T-helper 2 cell treated with Interferon-gamma antibody and Interleukin-4, amounts not matched to agents 100 ng/mL and 5 ng/mL, for 36 hours (primary cell): ENCODE measurements at regions not wholly inside any gene's neighbourhood (a gene's known extent, or its start where the extent isn't known, plus 50 kb on each side); places are given as distances from the start of the nearest gene placed in this dataset.

Experiments used
- intact Hi-C: fragments of 100-400 bp; cut with micrococcal nuclease; formaldehyde crosslinking; loops from one replicate; pipeline ENCODE4 v1.15.1; 2023

- intact Hi-C loops = no loop called here
These were observed 510.5 kb upstream of the PROK2 start for GRCh38 chr3:72295276-72295961.

GRCh38 chr3:72290859-72291638 lies 506.1 kb upstream of the PROK2 start:
- intact Hi-C loops = no loop called here

GRCh38 chr3:72289692-72290071 lies 504.7 kb upstream of the PROK2 start:
- intact Hi-C loops = no loop called here

- intact Hi-C loops = no loop called here
These were observed 504.2 kb upstream of the PROK2 start for GRCh38 chr3:72288955-72289691.

DNA sequence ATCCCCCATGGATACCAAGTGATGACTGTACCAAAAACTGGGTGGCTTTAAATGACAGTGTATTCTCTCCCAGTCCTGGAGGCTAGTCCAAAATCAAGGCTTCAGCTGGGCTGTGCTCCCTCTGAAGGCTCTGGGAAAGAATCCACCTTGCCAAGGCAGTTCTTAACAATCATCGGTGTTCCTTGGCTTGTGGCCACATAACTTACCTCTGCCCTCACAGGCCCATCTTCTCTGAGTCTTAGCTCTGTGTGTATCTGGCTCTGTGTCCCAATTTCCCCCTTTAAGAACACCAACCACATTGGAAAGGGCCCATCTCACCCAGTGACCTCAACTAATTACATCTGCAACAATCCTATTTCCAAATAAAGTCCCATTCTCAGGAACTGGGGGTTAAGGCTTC lies 503.0 kb upstream of the PROK2 start:
- intact Hi-C loops = no loop called here

GRCh38 chr3:72285502-72285901 lies 500.6 kb upstream of the PROK2 start:
- intact Hi-C loops = no loop called here

- intact Hi-C loops = no loop called here
These were observed 499.5 kb upstream of the PROK2 start for GRCh38 chr3:72284471-72284870.

GRCh38 chr3:72282918-72283317 lies 498.0 kb upstream of the PROK2 start:
- intact Hi-C loops = no loop called here

- intact Hi-C loops = no loop called here
These were observed 496.6 kb upstream of the PROK2 start for GRCh38 chr3:72281551-72281950.

GRCh38 chr3:72280876-72281275 lies 495.9 kb upstream of the PROK2 start:
- intact Hi-C loops = no loop called here

DNA sequence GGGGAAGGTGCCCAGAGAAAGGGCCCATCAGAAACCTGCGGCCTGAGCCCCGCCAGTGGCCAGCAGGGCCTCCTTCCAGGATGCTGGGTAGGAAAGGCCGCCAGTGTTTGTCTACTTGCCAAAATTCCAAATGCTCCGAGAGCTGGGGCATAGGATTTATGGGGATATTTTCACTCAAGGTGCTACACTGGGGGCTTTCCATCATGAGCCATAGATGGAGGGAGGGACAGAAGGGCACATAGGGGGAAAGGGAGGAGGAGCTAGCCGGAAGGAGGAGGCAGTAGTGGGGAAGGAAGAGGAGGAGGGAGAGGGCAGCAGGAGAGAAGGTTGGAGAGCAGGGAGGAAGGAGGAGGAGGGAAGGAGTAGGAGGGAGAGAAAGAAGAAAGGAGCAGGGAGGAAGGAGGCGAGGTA lies 494.7 kb upstream of the PROK2 start:
- intact Hi-C loops = no loop called here

GRCh38 chr3:72279068-72279604 lies 494.2 kb upstream of the PROK2 start:
- intact Hi-C loops = no loop called here

DNA sequence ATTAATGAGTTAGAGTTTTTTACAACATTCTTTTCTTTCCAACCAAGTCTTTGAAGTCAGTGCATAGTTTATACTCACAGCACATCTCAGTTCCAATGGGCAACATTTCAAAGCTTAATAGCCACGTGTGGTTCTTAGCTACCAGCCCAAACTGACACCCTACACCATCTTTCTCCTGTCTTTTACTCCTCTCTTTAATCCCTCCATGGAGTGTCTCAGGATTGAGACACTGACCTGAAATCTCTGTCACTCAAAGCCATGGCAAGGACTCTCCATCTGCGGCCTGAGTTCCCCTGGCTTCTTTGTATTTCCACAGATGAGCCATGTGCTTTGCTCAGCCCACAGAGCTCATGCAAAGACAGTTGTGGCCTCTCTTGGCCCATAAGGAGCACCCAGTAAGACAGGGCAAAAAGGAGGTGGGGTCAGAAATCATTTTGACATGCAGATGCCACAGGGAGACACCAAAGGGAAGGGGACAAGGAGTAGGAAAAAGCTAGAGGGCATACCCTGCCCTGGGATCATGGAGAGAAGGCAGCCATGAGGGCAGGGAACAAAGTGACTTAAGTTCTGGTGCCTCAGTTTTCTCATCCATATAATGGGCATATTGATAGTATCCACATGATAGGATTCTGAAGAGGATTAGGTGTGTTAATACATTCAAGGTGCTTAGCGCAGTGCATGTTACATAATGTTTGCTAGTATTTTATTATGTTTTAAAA lies 493.6 kb upstream of the PROK2 start:
- intact Hi-C loops = no loop called here

DNA sequence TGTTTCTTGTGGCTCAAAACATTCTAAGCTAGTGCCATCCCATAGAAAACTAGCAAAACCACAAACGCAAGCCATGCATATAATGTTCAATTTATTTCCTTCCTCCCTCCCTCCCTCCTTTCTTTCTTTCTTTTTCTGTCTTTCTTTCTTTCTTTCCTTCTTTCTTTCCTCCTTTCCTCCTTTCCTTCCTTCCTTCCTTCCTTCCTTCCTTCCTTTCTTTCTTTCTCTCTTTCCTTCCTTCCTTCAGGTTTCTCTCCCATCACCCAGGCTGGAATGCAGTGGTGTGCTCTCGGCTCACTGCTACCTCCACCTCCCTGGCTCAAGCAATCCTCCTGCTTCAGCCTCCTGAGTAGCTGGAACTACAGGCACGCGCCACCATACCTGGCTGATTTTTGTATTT lies 492.8 kb upstream of the PROK2 start:
- intact Hi-C loops = no loop called here

GRCh38 chr3:72276806-72277205 lies 491.9 kb upstream of the PROK2 start:
- intact Hi-C loops = no loop called here

GRCh38 chr3:72275331-72275751 lies 490.4 kb upstream of the PROK2 start:
- intact Hi-C loops = no loop called here

DNA sequence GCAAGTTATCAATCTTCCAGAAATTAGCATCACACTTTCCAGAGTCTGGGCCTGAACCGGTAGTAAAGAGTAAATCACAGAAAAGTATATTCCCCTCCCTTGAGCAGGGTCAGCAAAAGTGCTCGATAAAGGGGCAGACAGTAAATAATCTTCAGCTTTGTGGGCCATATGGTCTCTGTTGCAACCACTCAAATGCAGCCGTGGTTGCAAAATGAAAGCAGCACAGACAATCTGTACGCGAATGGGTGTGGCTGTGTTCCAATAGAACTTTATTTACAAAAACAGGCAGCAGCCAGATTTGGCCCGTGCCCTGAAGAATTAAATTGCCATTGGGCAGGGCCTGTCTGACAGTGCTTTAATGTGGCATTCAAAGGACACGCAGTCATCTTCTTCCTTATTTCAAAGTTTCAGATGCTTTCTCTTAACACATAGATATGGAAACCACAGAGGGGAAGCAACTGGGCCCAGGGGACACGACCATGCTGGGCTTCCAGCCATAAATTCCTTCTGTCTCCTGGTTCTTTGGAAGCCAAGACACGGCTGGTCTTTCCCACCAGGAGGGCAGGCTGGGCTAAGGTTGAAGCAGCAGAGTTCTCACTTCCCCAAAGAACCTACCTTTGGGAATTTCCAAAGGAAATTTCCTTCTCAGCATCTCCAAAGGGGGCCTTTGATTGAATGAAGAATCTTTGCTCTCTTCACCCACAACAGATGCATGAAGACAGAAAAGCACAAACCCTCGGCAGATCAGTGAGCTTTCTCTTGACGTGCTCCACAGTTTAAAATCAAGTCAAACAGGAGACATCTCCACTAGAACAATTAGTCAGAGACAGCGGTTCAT lies 489.8 kb upstream of the PROK2 start:
- intact Hi-C loops = loop anchor here (5.0 kb wide), 1 partner anchor 397 kb away; no protein-coding TSS in a partner anchor

DNA sequence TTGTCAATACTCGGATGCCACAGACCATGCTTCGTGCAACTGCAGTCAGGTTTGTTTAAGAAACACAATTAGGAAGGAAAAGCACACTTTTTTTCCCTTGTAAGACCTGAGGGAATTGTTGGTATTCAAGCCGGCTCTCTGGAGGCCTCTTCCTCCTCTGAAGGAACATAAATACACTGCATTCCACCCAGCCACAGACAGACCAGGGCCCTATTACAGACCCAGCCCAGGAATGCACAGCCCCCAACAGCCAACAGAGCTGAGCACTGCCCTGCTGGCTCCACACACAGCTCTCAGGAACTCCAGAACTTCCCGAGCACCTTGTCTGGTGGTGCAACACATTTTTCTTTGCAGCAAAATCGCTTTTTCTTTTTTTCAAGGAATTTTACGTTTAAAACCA lies 488.7 kb upstream of the PROK2 start:
- intact Hi-C loops = loop anchor here (5.0 kb wide), 1 partner anchor 396 kb away; no protein-coding TSS in a partner anchor

DNA sequence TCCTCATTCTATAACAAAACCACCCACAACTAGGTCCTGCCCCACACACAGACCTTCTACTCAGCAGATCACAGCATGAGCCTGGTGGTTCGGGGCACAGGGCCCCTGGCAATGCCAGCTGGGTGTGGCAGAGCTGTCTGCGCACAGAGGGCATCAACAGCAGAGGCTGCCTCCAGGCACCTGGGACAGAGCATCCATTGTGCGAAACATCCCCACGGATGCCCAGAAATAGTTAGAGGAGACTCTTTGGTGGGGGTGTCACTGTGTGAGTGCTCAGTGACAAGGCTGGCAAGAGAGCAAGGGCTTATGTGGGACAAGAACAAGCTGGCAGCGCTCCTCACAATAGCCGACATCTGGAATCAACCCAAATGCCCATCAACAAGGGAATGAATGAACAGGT lies 487.4 kb upstream of the PROK2 start:
- intact Hi-C loops = loop anchor here (5.0 kb wide), 1 partner anchor 395 kb away; no protein-coding TSS in a partner anchor

- intact Hi-C loops = loop anchor here (5.0 kb wide), 1 partner anchor 395 kb away; no protein-coding TSS in a partner anchor
These were observed 487.0 kb upstream of the PROK2 start for GRCh38 chr3:72271923-72272322.
